HCT116 (cell line): ENCODE measurements at regions not wholly inside any gene's neighbourhood (a gene's known extent, or its start where the extent isn't known, plus 50 kb on each side); places are given as distances from the start of the nearest gene placed in this dataset.

Experiments
- CEBPB ChIP-seq: IDR thresholded peaks from 2 replicates; pipeline ENCODE4 v1.6.1; 2012; ENCODE audit warnings: low read depth
- CTCF ChIP-seq, 3 experiments: fragments of 200-600 bp in 1 of 3; sonication (generic) in 1 of 3; IDR thresholded peaks in 2 of 3; conservative IDR thresholded peaks in 1 of 3; 2 replicates each; pipeline ENCODE4 v1.5.1; 2012 to 2017; ENCODE audit warnings: low read depth in 2 of 3, low read length in 2 of 3, antibody characterized with exemption in 1 of 3, borderline replicate concordance in 1 of 3, control low read depth in 1 of 3, mild to moderate bottlenecking in 1 of 3, mixed read lengths in 1 of 3, mixed run types in 1 of 3, moderate library complexity in 1 of 3; ENCODE audit not compliant: insufficient read depth in 1 of 3
- EZH2phosphoT487 ChIP-seq: fragments of 200-600 bp; IDR thresholded peaks from 2 replicates; pipeline ENCODE4 v1.6.1; 2018; ENCODE audit warnings: antibody characterized with exemption, borderline replicate concordance
- FOSL1 ChIP-seq: IDR thresholded peaks from 2 replicates; pipeline ENCODE4 v1.6.1; 2012; ENCODE audit warnings: low read depth
- JUND ChIP-seq: IDR thresholded peaks from 2 replicates; pipeline ENCODE4 v1.6.1; 2012
- POLR2A ChIP-seq: IDR thresholded peaks from 2 replicates; pipeline ENCODE4 v1.7.0; 2011; ENCODE audit warnings: borderline replicate concordance; ENCODE audit not compliant: insufficient read depth, insufficient read length; ENCODE audit errors: extremely low read depth
- POLR2AphosphoS5 ChIP-seq: IDR thresholded peaks from 2 replicates; pipeline ENCODE4 v1.6.1; 2011; ENCODE audit warnings: mild to moderate bottlenecking, low read depth, low read length, moderate library complexity
- REST ChIP-seq: IDR thresholded peaks from 2 replicates; pipeline ENCODE4 v1.6.1; 2012; ENCODE audit warnings: low read depth
- SIN3A ChIP-seq: IDR thresholded peaks from 2 replicates; pipeline ENCODE4 v1.6.1; 2012; ENCODE audit warnings: low read depth
- SP1 ChIP-seq: IDR thresholded peaks from 2 replicates; pipeline ENCODE4 v1.6.1; 2012; ENCODE audit warnings: low read depth
- TF ChIP-seq, protein P1 (sequence below): IDR thresholded peaks from 2 replicates; pipeline ENCODE4 v1.6.1; 2012

GRCh38 chr2:19819097-19820065, 82.4 kb downstream of the TTC32 start:
- TF ChIP-seq POLR2AphosphoS5 (no peak), EZH2phosphoT487 (no peak), CEBPB (no peak), SP1 (peak; percentile 54), CTCF (IDR thresholded peaks at IDR 0.05 in 2 of 3, conservative IDR thresholded peaks at IDR 0.05 in 1 of 3; ENCODE audit: borderline replicate concordance in 1 of 3, insufficient read depth in 1 of 3, low read depth in 2 of 3, low read length in 2 of 3) (no peak), REST (no peak), SIN3A (no peak; the same call in 1 of the 2 replicates), JUND (peak; percentile 42), POLR2A (no peak), FOSL1 (peak; percentile 75)
- TF ChIP-seq, protein P1, sequence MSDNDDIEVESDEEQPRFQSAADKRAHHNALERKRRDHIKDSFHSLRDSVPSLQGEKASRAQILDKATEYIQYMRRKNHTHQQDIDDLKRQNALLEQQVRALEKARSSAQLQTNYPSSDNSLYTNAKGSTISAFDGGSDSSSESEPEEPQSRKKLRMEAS = peak; percentile 28; the same call in 1 of the 2 replicates
